ENCODE measurements at regions not wholly inside any gene's neighbourhood (a gene's known extent, or its start where the extent isn't known, plus 50 kb on each side); places are given as distances from the start of the nearest gene placed in this dataset.

DNA sequence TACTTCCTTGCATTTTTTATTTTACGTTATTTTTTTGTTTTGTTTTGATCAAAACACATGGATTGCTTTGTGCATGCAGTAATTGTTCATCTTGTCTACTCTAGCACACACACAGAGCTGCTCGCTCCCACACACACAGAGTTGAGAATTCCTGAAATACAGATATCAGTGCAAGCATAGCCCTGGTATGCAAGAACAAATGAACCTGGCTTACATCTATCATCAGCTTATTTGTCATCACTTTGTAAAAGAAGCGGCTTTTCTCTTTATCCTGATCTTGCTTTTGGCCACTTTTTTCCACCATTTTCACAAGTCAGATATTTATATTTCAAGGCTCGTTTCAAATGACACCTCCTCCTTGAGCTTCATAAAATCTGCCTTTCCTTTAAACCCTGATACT lies 1435.7 kb downstream of the MAT2B start:
- CTCF ChIA-PET (ENCODE audit: low intra/inter-chr PET ratio, low total read pairs): no interaction called here
- Histone ChIP-seq H3K4me3 (replicated peaks in 1 of 3; ENCODE audit: insufficient read depth in 1 of 3, low read depth in 2 of 3, low read length in 3 of 3) (no peak overlapping the region), H2AFZ (ENCODE audit: low read length) (no peak overlapping the region), H3K4me1 (ENCODE audit: insufficient read depth, low read length) (no peaks in the 10 kb centered on the region), H3K4me2 (ENCODE audit: low read depth, low read length) (no peak overlapping the region), H3K79me2 (ENCODE audit: insufficient read depth, low read length) (no peaks in the 10 kb centered on the region), H3K9ac (ENCODE audit: insufficient read depth, low read depth, low read length) (no peak overlapping the region), H4K20me1 (ENCODE audit: insufficient read depth, low read length) (no peaks in the 10 kb centered on the region), H3K36me3 (replicated peaks in 1 of 2; ENCODE audit: control insufficient read depth in 1 of 2, insufficient read depth in 2 of 2, low read length in 2 of 2) (no peaks in the 10 kb centered on the region), H3K27me3 (ENCODE audit: control insufficient read depth in 1 of 2, insufficient read depth in 2 of 2, low read length in 2 of 2) (no peaks in the 10 kb centered on the region), H3K9me3 (ENCODE audit: low read length) (peaks cover 75% of the 10 kb centered on the region), H3K27ac (ENCODE audit: extremely low read length, insufficient read depth, low read length) (no peak overlapping the region)
- POLR2A ChIA-PET: no interaction called here
- no peak for FAIRE-seq
- no TSS peak for BruUV-seq (replicated peaks)
- WGBS (ENCODE audit: low lambda C conversion rate): 3% methylated on average over 4 of the region's 4 CpGs
- no peak for ATAC-seq
- in situ Hi-C loops (cut with HindIII; ENCODE audit: extremely low pct_ligation_motif_present, low pct_unique_long_range_greater_than_20kb) (no loop called here), intact Hi-C loops (cut with micrococcal nuclease; ENCODE audit: unreplicated experiment) (no loop called here)
- no peak for DNase-seq (ENCODE audit: low spot score)
- TF ChIP-seq CBX5 (CRISPR knock-in tag; IDR thresholded peaks at IDR 0.05; ENCODE audit: borderline replicate concordance) (no peak), ZNF333 (CRISPR knock-in tag; IDR thresholded peaks at IDR 0.05; ENCODE audit: borderline replicate concordance) (no peak), HDAC6 (IDR thresholded peaks at IDR 0.05; ENCODE audit: low read depth, low read length) (no peak), ZSCAN20 (CRISPR knock-in tag; IDR thresholded peaks at IDR 0.05; ENCODE audit: borderline replicate concordance) (no peak), ZFAT (CRISPR knock-in tag; conservative IDR thresholded peaks at IDR 0.05) (no peak), MYC (CRISPR knock-in tag; IDR thresholded peaks at IDR 0.05; ENCODE audit: borderline replicate concordance) (no peak), RBM39 (IDR thresholded peaks at IDR 0.05; ENCODE audit: low read depth, low read length, poor library complexity, severe bottlenecking) (no peak), KDM1A (CRISPR knock-in tag; IDR thresholded peaks at IDR 0.05) (no peak), ZNF652 (CRISPR knock-in tag; IDR thresholded peaks at IDR 0.05; ENCODE audit: borderline replicate concordance, low read depth) (no peak), ZNF660 (CRISPR knock-in tag; IDR thresholded peaks at IDR 0.05; ENCODE audit: borderline replicate concordance, low read depth) (no peak), JUND (CRISPR knock-in tag; IDR thresholded peaks at IDR 0.05) (no peak), MEF2D (CRISPR knock-in tag; IDR thresholded peaks at IDR 0.05) (no peak), ZNF382 (CRISPR knock-in tag; IDR thresholded peaks at IDR 0.05; ENCODE audit: borderline replicate concordance) (no peak)
- TF ChIP-seq, protein P1, sequence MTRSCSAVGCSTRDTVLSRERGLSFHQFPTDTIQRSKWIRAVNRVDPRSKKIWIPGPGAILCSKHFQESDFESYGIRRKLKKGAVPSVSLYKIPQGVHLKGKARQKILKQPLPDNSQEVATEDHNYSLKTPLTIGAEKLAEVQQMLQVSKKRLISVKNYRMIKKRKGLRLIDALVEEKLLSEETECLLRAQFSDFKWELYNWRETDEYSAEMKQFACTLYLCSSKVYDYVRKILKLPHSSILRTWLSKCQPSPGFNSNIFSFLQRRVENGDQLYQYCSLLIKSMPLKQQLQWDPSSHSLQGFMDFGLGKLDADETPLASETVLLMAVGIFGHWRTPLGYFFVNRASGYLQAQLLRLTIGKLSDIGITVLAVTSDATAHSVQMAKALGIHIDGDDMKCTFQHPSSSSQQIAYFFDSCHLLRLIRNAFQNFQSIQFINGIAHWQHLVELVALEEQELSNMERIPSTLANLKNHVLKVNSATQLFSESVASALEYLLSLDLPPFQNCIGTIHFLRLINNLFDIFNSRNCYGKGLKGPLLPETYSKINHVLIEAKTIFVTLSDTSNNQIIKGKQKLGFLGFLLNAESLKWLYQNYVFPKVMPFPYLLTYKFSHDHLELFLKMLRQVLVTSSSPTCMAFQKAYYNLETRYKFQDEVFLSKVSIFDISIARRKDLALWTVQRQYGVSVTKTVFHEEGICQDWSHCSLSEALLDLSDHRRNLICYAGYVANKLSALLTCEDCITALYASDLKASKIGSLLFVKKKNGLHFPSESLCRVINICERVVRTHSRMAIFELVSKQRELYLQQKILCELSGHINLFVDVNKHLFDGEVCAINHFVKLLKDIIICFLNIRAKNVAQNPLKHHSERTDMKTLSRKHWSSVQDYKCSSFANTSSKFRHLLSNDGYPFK (CRISPR knock-in tag; IDR thresholded peaks at IDR 0.05; ENCODE audit: borderline replicate concordance): no peak
- TF ChIP-seq, protein P2, sequence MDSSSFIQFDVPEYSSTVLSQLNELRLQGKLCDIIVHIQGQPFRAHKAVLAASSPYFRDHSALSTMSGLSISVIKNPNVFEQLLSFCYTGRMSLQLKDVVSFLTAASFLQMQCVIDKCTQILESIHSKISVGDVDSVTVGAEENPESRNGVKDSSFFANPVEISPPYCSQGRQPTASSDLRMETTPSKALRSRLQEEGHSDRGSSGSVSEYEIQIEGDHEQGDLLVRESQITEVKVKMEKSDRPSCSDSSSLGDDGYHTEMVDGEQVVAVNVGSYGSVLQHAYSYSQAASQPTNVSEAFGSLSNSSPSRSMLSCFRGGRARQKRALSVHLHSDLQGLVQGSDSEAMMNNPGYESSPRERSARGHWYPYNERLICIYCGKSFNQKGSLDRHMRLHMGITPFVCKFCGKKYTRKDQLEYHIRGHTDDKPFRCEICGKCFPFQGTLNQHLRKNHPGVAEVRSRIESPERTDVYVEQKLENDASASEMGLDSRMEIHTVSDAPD (CRISPR knock-in tag; IDR thresholded peaks at IDR 0.05): no peak
- TF ChIP-seq, protein P3, sequence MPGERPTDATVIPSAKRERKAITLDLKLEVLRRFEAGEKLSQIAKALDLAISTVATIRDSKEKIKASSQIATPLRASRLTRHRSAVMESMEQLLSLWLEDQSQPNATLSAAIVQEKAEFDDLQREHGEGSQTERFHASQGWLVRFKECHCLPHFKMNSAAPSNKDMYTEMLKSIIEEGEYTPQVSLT (CRISPR knock-in tag; IDR thresholded peaks at IDR 0.05; ENCODE audit: borderline replicate concordance, low read depth): no peak
- TF ChIP-seq, protein P4, sequence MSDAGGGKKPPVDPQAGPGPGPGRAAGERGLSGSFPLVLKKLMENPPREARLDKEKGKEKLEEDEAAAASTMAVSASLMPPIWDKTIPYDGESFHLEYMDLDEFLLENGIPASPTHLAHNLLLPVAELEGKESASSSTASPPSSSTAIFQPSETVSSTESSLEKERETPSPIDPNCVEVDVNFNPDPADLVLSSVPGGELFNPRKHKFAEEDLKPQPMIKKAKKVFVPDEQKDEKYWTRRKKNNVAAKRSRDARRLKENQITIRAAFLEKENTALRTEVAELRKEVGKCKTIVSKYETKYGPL (CRISPR knock-in tag; IDR thresholded peaks at IDR 0.05): no peak
- TF ChIP-seq, protein P5, sequence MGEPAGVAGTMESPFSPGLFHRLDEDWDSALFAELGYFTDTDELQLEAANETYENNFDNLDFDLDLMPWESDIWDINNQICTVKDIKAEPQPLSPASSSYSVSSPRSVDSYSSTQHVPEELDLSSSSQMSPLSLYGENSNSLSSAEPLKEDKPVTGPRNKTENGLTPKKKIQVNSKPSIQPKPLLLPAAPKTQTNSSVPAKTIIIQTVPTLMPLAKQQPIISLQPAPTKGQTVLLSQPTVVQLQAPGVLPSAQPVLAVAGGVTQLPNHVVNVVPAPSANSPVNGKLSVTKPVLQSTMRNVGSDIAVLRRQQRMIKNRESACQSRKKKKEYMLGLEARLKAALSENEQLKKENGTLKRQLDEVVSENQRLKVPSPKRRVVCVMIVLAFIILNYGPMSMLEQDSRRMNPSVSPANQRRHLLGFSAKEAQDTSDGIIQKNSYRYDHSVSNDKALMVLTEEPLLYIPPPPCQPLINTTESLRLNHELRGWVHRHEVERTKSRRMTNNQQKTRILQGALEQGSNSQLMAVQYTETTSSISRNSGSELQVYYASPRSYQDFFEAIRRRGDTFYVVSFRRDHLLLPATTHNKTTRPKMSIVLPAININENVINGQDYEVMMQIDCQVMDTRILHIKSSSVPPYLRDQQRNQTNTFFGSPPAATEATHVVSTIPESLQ (CRISPR knock-in tag; conservative IDR thresholded peaks at IDR 0.05): no peak
